Adrenal gland (tissue), 5 donors: ENCODE measurements at regions not wholly inside any gene's neighbourhood (a gene's known extent, or its start where the extent isn't known, plus 50 kb on each side); places are given as distances from the start of the nearest gene placed in this dataset.

Experiments
- POLR2A ChIP-seq, 2 donors: fragments of 450-650 bp; IDR thresholded peaks; one replicate each; pipeline ENCODE4 v1.6.1; 2017; ENCODE audit warnings: antibody characterized with exemption in 2 of 2, mild to moderate bottlenecking in 2 of 2, moderate library complexity in 1 of 2
- TF ChIP-seq, protein P1 (sequence below), 6 experiments: fragments of 450-650 bp in 4 of 6; fragments of 200-600 bp in 2 of 6; sonication (generic) in 1 of 6; IDR thresholded peaks; 1 replicate in 5 of 6; 2 replicates in 1 of 6; pipeline versions ENCODE4 v1.5.1 to v1.8.0; 2016 to 2021; ENCODE audit warnings: antibody characterized with exemption in 6 of 6, mild to moderate bottlenecking in 2 of 6, moderate library complexity in 1 of 6
- donor health status: DM: no; HTN: no; CAD: no.

DNA sequence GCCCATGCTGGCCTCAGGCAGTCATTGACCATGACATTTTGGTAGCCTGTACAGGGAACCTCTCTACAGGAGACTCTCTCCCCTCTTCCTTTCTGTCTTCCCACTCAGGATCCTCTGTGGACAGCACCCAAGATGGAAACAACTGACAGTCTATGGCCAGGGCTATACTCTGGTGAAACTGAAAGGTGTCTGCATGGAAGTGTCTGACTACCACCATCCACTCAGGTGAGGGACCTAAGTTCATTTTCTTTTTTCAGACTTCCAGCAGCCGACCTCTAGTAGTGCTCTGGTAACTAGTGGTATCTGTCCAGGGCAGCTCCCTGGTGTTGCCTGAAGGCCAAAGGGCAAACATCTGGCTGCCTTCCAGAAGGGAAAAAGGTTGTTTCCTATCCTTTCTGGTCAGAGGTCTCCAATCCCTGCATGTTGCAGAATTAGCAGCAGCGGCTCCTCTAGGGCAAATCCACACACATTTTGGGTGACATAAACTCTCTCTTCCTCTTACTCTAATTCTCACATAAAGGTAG is 804.5 kb downstream of the C4orf33 start:
- no peak for TF ChIP-seq POLR2A (IDR thresholded peaks at IDR 0.05)
- TF ChIP-seq, protein P1, sequence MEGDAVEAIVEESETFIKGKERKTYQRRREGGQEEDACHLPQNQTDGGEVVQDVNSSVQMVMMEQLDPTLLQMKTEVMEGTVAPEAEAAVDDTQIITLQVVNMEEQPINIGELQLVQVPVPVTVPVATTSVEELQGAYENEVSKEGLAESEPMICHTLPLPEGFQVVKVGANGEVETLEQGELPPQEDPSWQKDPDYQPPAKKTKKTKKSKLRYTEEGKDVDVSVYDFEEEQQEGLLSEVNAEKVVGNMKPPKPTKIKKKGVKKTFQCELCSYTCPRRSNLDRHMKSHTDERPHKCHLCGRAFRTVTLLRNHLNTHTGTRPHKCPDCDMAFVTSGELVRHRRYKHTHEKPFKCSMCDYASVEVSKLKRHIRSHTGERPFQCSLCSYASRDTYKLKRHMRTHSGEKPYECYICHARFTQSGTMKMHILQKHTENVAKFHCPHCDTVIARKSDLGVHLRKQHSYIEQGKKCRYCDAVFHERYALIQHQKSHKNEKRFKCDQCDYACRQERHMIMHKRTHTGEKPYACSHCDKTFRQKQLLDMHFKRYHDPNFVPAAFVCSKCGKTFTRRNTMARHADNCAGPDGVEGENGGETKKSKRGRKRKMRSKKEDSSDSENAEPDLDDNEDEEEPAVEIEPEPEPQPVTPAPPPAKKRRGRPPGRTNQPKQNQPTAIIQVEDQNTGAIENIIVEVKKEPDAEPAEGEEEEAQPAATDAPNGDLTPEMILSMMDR (IDR thresholded peaks at IDR 0.05) = no peak
